ENCODE measurements at regions not wholly inside any gene's neighbourhood (a gene's known extent, or its start where the extent isn't known, plus 50 kb on each side); places are given as distances from the start of the nearest gene placed in this dataset.

GRCh38 chr4:43132010-43132582 is 239.6 kb downstream of the GRXCR1 start:
- DNase-seq (ENCODE audit: low spot score), result peak; percentile 42
- in situ Hi-C loops (cut with MboI; ENCODE audit: low pct_unique_long_range_greater_than_20kb, low sequenced_read_pairs, unreplicated experiment), result loop anchor here (25.0 kb wide), 1 partner anchor 1505 kb away; no protein-coding TSS in a partner anchor
- TF ChIP-seq CTCF (IDR thresholded peaks at IDR 0.05; ENCODE audit: extremely low read depth, insufficient read depth, missing control alignments), result peak; percentile 91

DNA sequence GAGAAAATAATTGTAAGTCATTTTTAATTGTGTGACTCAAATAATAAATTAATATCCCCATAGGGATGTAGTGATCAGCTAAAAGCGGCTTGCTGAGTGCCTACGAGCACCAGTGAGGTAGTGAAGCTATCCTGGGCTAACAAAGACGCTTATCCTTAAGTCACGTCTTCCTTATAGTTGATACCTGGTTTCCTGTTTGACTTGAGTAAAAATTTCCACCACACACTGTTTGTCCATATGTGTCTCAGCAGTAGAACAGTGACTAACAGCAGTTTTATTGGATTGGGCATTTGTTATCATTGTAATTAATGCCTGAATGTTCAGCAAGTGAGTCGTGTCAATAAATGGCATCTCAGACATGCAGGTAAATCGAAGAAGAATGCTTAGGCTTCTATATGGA is 241.1 kb downstream of the GRXCR1 start:
- no peak for TF ChIP-seq CTCF (IDR thresholded peaks at IDR 0.05; ENCODE audit: extremely low read depth, insufficient read depth, missing control alignments)
- no peak for DNase-seq (ENCODE audit: low spot score)
- in situ Hi-C loops (cut with MboI; ENCODE audit: low pct_unique_long_range_greater_than_20kb, low sequenced_read_pairs, unreplicated experiment), result loop anchor here (25.0 kb wide), 1 partner anchor 1504 kb away; no protein-coding TSS in a partner anchor

DNA sequence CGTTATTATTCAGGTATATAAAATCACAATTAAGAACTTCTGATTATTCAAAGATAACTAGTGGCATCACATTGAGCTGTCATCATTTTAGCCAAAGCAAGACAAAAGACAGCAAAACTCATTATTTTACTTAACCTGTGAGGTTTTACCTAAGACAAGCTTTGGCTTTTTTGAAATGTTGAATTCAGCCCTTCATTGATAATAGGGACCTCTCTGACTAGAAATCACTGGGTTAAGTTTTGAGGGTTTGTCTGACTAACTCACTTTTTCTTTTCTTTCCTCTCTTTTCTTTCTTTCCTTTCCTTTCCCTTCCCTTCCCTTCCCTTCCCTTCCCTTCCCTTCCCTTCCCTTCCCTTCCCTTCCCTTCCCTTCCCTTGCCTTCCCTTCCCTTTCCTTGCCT is 244.2 kb downstream of the GRXCR1 start:
- DNase-seq (ENCODE audit: low spot score), result no peak
- no peak for TF ChIP-seq CTCF (IDR thresholded peaks at IDR 0.05; ENCODE audit: extremely low read depth, insufficient read depth, missing control alignments)
- in situ Hi-C loops (cut with MboI; ENCODE audit: low pct_unique_long_range_greater_than_20kb, low sequenced_read_pairs, unreplicated experiment), result loop anchor here (25.0 kb wide), 1 partner anchor 1501 kb away; no protein-coding TSS in a partner anchor

DNA sequence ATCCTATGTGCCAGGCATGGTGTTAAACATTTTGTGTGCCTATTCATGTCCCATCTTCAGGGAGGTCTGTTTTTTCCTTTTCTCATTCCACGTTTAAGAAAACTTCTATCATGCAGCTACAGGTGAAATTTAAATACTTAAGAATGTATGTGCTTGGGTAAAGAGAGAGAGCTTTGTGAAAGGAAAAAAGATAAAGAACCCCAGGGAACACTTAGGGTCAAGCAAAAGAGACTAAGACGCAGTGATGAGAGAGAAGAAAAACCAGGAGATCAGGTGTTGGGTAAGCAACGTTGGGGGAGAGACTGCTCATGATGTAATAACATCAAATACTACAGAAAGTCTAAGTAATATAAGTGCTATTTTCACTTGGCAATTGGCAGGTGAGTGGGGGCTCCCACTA is 253.7 kb downstream of the GRXCR1 start:
- in situ Hi-C loops (cut with MboI; ENCODE audit: low pct_unique_long_range_greater_than_20kb, low sequenced_read_pairs, unreplicated experiment), result loop anchor here (25.0 kb wide), 1 partner anchor 1491 kb away; no protein-coding TSS in a partner anchor
- no peak for DNase-seq (ENCODE audit: low spot score)
- no peak for TF ChIP-seq CTCF (IDR thresholded peaks at IDR 0.05; ENCODE audit: extremely low read depth, insufficient read depth, missing control alignments)

- DNase-seq (ENCODE audit: low spot score), result no peak
- in situ Hi-C loops (cut with MboI; ENCODE audit: low pct_unique_long_range_greater_than_20kb, low sequenced_read_pairs, unreplicated experiment), result loop anchor here (25.0 kb wide), 1 partner anchor 1489 kb away; no protein-coding TSS in a partner anchor
- no peak for TF ChIP-seq CTCF (IDR thresholded peaks at IDR 0.05; ENCODE audit: extremely low read depth, insufficient read depth, missing control alignments)
Measured at GRCh38 chr4:43148481-43148880, 256.0 kb downstream of the GRXCR1 start.

DNA sequence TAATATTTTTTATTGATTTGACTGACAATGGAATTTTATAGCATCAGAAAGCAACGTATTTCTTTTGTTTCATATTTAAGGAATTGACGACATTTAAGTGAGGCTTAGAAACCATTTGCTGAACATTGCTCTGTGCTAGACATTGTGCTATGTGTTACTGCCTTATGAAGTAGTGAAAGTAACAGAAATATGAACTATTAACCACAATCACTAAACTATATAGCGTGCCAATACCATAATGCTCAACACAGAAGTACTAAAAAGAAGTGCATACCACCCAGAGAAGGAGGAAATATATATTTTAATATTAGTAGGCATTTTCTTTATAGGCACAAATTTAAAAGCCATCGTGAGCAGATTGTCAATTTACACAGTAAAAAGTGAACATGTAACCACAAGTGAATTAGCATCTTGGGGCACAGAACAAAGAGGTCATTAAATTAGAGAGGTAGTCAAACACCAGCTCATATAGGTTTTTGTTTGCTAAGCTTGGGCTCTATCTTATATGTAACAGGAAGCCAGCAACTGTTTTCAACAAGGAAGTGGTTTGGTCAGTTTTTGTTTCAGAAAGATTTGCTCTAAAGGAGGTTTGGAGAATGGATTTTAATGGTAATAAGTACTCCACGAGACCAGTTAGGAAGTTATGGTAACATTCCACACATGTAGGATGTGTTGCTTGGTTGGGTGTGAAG is 270.7 kb downstream of the GRXCR1 start:
- TF ChIP-seq CTCF (IDR thresholded peaks at IDR 0.05; ENCODE audit: extremely low read depth, insufficient read depth, missing control alignments), result no peak
- no peak for DNase-seq (ENCODE audit: low spot score)
- in situ Hi-C loops (cut with MboI; ENCODE audit: low pct_unique_long_range_greater_than_20kb, low sequenced_read_pairs, unreplicated experiment), result no loop called here

Measured in GM13977 (cell line).